HCT116 (cell line): ENCODE measurements at regions not wholly inside any gene's neighbourhood (a gene's known extent, or its start where the extent isn't known, plus 50 kb on each side); places are given as distances from the start of the nearest gene placed in this dataset.

Experiments used
- EZH2 ChIP-seq: fragments of 200-600 bp; sonication (generic); IDR thresholded peaks from 2 replicates; pipeline ENCODE4 v1.6.1; 2017; ENCODE audit warnings: antibody characterized with exemption, mixed run types
- JUND ChIP-seq: IDR thresholded peaks from 2 replicates; pipeline ENCODE4 v1.6.1; 2012
- POLR2A ChIP-seq: IDR thresholded peaks from 2 replicates; pipeline ENCODE4 v1.7.0; 2011; ENCODE audit warnings: borderline replicate concordance; ENCODE audit not compliant: insufficient read depth, insufficient read length; ENCODE audit errors: extremely low read depth
- SP1 ChIP-seq: IDR thresholded peaks from 2 replicates; pipeline ENCODE4 v1.6.1; 2012; ENCODE audit warnings: low read depth
- YY1 ChIP-seq: IDR thresholded peaks from 2 replicates; pipeline ENCODE4 v1.6.1; 2011; ENCODE audit warnings: low read length, low read depth, moderate library complexity, mild to moderate bottlenecking; ENCODE audit not compliant: insufficient replicate concordance; ENCODE audit errors: extremely low read depth
- TF ChIP-seq, protein P1 (sequence below), 3 experiments: fragments of 200-600 bp in 1 of 3; sonication (generic) in 1 of 3; IDR thresholded peaks in 2 of 3; conservative IDR thresholded peaks in 1 of 3; 2 replicates each; pipeline ENCODE4 v1.5.1; 2012 to 2017; ENCODE audit warnings: low read depth in 2 of 3, low read length in 2 of 3, antibody characterized with exemption in 1 of 3, borderline replicate concordance in 1 of 3, control low read depth in 1 of 3, mild to moderate bottlenecking in 1 of 3, mixed read lengths in 1 of 3, mixed run types in 1 of 3, moderate library complexity in 1 of 3; ENCODE audit not compliant: insufficient read depth in 1 of 3
- TF ChIP-seq, protein P2 (sequence below): IDR thresholded peaks from 2 replicates; pipeline ENCODE4 v1.6.1; 2012; ENCODE audit warnings: low read depth

DNA sequence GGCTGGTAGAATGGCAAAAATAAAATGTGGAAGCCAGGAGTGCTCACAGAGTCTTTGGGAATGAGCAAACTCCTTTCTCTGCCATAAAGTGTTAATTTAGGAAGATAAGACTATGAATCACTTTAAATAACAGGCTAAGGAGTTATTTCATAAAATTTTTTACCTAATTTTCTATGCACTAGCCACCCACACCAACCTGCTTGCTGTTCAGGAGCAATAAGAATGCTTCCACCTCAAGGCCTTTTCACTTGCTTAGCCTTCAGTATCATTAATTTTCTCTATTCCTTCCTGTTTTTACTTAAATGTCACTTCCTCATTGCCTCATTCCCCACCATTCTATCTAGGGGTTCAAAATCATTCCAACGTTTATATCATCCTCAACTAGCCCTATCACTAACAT is 326.8 kb downstream of the CCER1 start:
- TF ChIP-seq, protein P1, sequence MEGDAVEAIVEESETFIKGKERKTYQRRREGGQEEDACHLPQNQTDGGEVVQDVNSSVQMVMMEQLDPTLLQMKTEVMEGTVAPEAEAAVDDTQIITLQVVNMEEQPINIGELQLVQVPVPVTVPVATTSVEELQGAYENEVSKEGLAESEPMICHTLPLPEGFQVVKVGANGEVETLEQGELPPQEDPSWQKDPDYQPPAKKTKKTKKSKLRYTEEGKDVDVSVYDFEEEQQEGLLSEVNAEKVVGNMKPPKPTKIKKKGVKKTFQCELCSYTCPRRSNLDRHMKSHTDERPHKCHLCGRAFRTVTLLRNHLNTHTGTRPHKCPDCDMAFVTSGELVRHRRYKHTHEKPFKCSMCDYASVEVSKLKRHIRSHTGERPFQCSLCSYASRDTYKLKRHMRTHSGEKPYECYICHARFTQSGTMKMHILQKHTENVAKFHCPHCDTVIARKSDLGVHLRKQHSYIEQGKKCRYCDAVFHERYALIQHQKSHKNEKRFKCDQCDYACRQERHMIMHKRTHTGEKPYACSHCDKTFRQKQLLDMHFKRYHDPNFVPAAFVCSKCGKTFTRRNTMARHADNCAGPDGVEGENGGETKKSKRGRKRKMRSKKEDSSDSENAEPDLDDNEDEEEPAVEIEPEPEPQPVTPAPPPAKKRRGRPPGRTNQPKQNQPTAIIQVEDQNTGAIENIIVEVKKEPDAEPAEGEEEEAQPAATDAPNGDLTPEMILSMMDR (IDR thresholded peaks at IDR 0.05 in 2 of 3, conservative IDR thresholded peaks at IDR 0.05 in 1 of 3; ENCODE audit: borderline replicate concordance in 1 of 3, insufficient read depth in 1 of 3, low read depth in 2 of 3, low read length in 2 of 3) = no peak
- TF ChIP-seq JUND = no peak
- TF ChIP-seq POLR2A = no peak
- TF ChIP-seq, protein P2, sequence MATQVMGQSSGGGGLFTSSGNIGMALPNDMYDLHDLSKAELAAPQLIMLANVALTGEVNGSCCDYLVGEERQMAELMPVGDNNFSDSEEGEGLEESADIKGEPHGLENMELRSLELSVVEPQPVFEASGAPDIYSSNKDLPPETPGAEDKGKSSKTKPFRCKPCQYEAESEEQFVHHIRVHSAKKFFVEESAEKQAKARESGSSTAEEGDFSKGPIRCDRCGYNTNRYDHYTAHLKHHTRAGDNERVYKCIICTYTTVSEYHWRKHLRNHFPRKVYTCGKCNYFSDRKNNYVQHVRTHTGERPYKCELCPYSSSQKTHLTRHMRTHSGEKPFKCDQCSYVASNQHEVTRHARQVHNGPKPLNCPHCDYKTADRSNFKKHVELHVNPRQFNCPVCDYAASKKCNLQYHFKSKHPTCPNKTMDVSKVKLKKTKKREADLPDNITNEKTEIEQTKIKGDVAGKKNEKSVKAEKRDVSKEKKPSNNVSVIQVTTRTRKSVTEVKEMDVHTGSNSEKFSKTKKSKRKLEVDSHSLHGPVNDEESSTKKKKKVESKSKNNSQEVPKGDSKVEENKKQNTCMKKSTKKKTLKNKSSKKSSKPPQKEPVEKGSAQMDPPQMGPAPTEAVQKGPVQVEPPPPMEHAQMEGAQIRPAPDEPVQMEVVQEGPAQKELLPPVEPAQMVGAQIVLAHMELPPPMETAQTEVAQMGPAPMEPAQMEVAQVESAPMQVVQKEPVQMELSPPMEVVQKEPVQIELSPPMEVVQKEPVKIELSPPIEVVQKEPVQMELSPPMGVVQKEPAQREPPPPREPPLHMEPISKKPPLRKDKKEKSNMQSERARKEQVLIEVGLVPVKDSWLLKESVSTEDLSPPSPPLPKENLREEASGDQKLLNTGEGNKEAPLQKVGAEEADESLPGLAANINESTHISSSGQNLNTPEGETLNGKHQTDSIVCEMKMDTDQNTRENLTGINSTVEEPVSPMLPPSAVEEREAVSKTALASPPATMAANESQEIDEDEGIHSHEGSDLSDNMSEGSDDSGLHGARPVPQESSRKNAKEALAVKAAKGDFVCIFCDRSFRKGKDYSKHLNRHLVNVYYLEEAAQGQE = no peak
- TF ChIP-seq YY1 = no peak
- no peak for TF ChIP-seq SP1
- no peak for TF ChIP-seq EZH2
